HG02870 (cell line): ENCODE measurements at regions not wholly inside any gene's neighbourhood (a gene's known extent, or its start where the extent isn't known, plus 50 kb on each side); places are given as distances from the start of the nearest gene placed in this dataset.
"Not testable (repeated sequence)": the region's sequence is repeated elsewhere in the genome, so short reads cannot be mapped to it uniquely, and the experiment has no call there.

Source experiments
- ATAC-seq: cut with Tn5 transposase; IDR thresholded peaks from one replicate; pipeline ENCODE4 v1.9.1; 2021; ENCODE audit warnings: mild to moderate bottlenecking, moderate library complexity; ENCODE audit not compliant: unreplicated experiment

GRCh38 chr15:92803852-92804609 is 96.1 kb upstream of the CHD2 start:
- peak; percentile 56 for ATAC-seq

- ATAC-seq, result not testable (repeated sequence)
These were observed 95.6 kb upstream of the CHD2 start for GRCh38 chr15:92804610-92804936.

- ATAC-seq, result no peak
These were observed 94.9 kb upstream of the CHD2 start for GRCh38 chr15:92805080-92805690.

- ATAC-seq, result not testable (repeated sequence)
These were observed 94.0 kb upstream of the CHD2 start for GRCh38 chr15:92806171-92806570.

GRCh38 chr15:92806763-92807162 is 93.4 kb upstream of the CHD2 start:
- no peak for ATAC-seq

- no peak for ATAC-seq
These were observed 92.1 kb upstream of the CHD2 start for GRCh38 chr15:92807971-92808571.

DNA sequence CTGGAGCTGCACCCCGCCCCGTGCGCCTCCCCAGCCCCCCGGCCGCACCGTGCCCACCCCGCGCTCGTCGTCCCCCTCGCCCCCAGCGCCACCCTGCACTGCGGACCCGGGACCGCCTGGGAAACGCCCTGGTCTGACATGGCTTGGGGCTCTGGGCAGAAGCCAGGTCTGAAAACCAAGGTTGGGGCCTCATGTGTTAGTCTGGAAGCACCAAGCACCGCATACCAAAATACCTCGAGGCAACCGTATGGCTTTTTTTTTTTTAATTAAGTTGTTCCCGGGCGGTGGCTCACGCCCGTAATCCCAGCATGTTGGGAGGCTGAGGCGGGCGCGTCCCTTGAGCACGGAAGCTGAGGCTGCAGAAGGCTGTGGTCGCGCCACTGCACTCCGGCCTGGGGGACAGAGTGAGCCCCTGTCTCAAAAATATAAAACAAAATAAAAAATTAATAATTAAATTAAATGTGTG is 91.5 kb upstream of the CHD2 start:
- peak; percentile 19 for ATAC-seq

DNA sequence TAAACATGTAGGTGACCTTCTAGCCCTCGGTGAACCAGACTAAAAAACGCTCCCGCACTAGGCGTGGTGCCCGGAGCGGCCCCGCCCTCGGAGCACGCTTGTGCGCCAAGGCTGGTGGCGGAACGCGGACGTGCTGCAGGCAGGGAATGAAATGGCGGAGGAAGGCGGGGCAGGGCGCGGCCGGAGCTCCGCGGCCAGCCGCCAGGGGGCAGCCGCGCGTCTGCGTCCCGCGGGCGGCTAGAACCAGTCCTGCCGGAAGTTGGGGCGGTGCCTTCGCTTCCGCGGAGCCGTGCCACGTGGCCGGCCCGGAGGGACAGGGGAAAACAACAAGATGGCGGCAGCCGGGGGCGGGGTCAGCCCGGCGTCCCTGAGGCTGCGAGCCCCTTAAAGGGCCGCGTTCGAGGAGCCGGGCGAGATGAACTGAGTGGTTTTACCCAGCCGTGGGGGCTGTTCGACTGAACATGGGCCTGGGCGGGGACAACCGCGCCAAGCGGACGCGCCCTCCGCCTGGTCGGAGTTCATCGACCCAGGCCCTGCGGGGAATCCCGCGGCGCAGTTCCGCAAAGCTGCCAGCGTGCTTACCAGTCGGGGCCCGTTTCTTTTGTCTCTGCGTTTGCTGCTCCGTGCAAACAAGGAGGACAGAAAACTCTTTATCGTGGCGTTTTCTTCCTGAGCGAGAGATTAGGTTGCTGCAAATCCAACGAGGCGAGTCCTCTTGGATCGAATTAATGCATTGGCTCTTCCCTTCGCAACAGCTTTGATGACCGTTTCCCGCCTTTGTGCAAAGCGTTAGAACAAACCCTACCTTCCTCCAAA is 90.9 kb upstream of the CHD2 start:
- peak; percentile 74 for ATAC-seq

GRCh38 chr15:92809880-92810361 is 90.2 kb upstream of the CHD2 start:
- no peak for ATAC-seq

DNA sequence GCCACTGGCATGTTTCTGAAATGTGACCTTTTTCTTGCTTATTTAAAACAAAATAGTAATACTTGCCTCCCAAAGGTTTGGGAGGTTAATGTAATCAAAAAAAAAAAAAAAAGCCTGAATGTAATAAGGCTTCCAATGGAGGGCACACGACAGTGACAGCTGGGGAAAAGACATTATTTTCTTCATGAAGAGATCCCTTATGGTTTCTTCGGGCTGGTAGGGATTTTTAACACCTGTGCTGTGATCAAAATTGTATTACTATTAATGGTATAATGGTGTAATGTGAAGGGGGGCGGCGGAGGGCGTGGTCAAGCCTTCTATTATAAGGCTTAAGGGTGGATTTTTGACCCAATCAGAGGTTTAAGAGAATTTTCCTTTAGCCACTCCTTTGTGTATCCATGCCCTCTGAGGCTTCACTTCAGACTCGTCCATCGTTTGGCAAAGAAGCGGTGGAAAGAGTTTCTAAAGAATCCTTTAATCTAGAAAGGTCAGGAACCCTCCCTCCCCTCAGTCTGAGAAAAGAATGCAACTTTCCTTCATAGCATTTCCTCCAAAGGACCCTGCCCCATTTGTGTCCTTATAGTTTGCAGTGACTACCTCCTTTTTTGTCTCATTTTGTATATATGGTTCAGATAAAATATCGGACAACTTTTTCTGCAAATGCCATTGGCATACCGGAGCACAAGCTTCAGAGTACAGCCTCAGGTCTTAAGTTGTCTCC is 89.5 kb upstream of the CHD2 start:
- ATAC-seq, result no peak

DNA sequence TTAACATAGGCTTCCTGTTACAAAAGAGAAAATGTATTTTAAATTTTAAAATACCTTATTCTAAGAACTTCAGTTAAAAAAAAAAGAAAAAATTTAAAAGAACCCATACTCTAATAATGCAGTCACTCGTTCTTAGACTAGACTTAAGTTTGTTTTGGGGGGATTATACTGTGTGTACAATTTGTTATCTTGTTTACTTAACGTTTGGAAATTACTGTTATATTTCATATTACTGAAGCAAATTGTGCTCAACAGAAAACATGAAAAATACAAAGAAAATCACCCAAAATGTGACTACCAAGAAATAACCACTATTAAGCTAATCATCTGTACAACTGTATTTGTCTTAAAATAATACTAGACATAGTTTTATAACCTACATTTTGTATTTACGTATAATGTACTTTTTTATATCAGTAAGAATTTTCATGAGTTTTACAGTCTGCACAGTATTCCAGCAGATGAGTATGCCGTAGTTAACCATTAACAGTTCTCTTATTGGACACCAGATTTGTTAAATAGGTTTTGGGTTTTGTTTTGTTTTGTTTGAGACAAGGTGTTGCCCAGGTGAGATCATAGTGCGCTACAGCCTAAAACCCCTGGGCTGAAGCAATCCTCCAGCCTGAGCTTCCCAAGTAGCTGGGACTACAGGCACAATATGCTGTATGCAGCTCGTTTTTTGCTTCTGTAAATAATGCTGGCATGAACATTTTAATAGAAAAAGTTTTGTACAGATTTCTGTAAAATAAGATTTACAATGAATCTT is 88.8 kb upstream of the CHD2 start:
- ATAC-seq, result no peak

- no peak for ATAC-seq
These were observed 87.9 kb upstream of the CHD2 start for GRCh38 chr15:92812271-92812670.

- ATAC-seq, result no peak
These were observed 86.6 kb upstream of the CHD2 start for GRCh38 chr15:92813485-92813884.

- no peak for ATAC-seq
These were observed 82.7 kb upstream of the CHD2 start for GRCh38 chr15:92817339-92817886.

DNA sequence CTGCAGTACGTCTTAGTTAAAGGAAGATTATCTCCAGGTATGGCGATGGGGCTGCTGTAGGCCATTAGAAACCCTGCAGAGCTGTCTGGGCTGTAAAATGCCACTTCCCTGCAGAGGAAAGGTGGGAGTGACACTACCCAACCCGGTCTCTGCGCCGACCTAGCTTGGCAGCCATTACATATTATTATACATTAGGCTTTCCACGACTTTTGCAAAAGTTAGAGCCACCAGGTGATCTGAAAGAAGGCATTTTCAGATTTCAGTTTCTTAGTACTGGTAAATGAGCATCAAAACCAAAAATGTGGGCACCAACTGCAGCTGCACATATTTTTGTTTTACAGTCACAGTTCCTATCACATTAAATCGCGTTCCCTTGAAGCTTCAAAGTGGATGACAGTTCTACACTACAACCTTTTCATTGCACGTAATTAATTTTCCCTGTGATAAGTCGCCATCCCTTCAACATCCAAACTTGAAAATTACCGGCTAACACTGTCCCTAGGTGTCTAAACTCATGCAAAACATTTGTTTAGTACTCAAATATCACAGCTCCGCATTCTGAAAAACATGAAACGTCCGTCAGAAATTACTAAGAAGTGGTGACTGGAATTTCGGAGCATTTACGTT is 81.4 kb upstream of the CHD2 start:
- no peak for ATAC-seq

- no peak for ATAC-seq
These were observed 80.6 kb upstream of the CHD2 start for GRCh38 chr15:92819278-92820235.

- peak; percentile 82 for ATAC-seq
These were observed 79.7 kb upstream of the CHD2 start for GRCh38 chr15:92820236-92821021.
